CD14-positive monocyte (primary cell): ENCODE measurements at regions not wholly inside any gene's neighbourhood (a gene's known extent, or its start where the extent isn't known, plus 50 kb on each side); places are given as distances from the start of the nearest gene placed in this dataset.

Experiments used
- DNase-seq, 3 donors: peaks; one replicate each; pipeline ENCODE4 v3.0.0-alpha.2; 2011 to 2022
- H2AFZ ChIP-seq: 2 replicates; pipeline ENCODE4 v1.6.0; 2012; ENCODE audit warnings: mild to moderate bottlenecking, low read depth, low read length, inconsistent platforms; ENCODE audit not compliant: insufficient read depth, poor library complexity, severe bottlenecking
- H3K27ac ChIP-seq, 2 donors: 1 replicate in 1 of 2; 2 replicates in 1 of 2; pipeline ENCODE4 v1.5.1; 2012 to 2013; ENCODE audit warnings: low read length in 2 of 2, control low read depth in 1 of 2, inconsistent platforms in 1 of 2, low read depth in 1 of 2, mild to moderate bottlenecking in 1 of 2
- H3K27me3 ChIP-seq, 2 donors: one replicate each; pipeline versions ENCODE4 v1.6.0 to v1.6.1; 2011 to 2013; ENCODE audit warnings: low read length in 2 of 2; ENCODE audit not compliant: control insufficient read depth in 2 of 2, insufficient read depth in 2 of 2
- H3K36me3 ChIP-seq, 2 donors: replicated peaks in 1 of 2; 1 replicate in 1 of 2; 2 replicates in 1 of 2; pipeline versions ENCODE4 v1.5.1 to v1.6.1; 2012 to 2013; ENCODE audit warnings: low read length in 2 of 2, control low read depth in 1 of 2, inconsistent platforms in 1 of 2, mild to moderate bottlenecking in 1 of 2; ENCODE audit not compliant: insufficient read depth in 2 of 2, control insufficient read depth in 1 of 2
- H3K4me1 ChIP-seq, 2 donors: 1 replicate in 1 of 2; 2 replicates in 1 of 2; pipeline versions ENCODE4 v1.5.1 to v1.6.1; 2012 to 2013; ENCODE audit warnings: low read length in 2 of 2, control low read depth in 1 of 2, inconsistent platforms in 1 of 2, mild to moderate bottlenecking in 1 of 2, moderate library complexity in 1 of 2; ENCODE audit not compliant: insufficient read depth in 2 of 2, control insufficient read depth in 1 of 2
- H3K4me2 ChIP-seq: replicated peaks from 2 replicates; pipeline ENCODE3; 2012; ENCODE audit warnings: low read length, moderate library complexity, mild to moderate bottlenecking; ENCODE audit not compliant: poor library complexity, severe bottlenecking; ENCODE audit errors: extremely low read depth
- H3K4me3 ChIP-seq, 3 experiments: fragments of 200-600 bp in 1 of 3; sonication (generic) in 1 of 3; replicated peaks in 1 of 3; 1 replicate in 2 of 3; 2 replicates in 1 of 3; pipeline ENCODE4 v1.5.1; 2011 to 2013; ENCODE audit warnings: low read length in 3 of 3, mild to moderate bottlenecking in 3 of 3, control low read depth in 2 of 3, low read depth in 2 of 3, inconsistent platforms in 1 of 3, moderate library complexity in 1 of 3
- H3K79me2 ChIP-seq: 2 replicates; pipeline ENCODE4 v1.6.0; 2012; ENCODE audit warnings: mild to moderate bottlenecking, control low read depth, inconsistent platforms, low read length, moderate library complexity; ENCODE audit not compliant: insufficient read depth
- H3K9ac ChIP-seq: 2 replicates; pipeline ENCODE4 v1.6.0; 2017; ENCODE audit warnings: low read length, mild to moderate bottlenecking; ENCODE audit not compliant: insufficient read depth, poor library complexity, severe bottlenecking
- H3K9me3 ChIP-seq, 2 donors: replicated peaks in 1 of 2; 1 replicate in 1 of 2; 2 replicates in 1 of 2; pipeline versions ENCODE4 v1.5.1 to v1.6.1; 2012 to 2013; ENCODE audit warnings: low read length in 2 of 2, control low read depth in 1 of 2; ENCODE audit not compliant: control insufficient read depth in 1 of 2, insufficient read depth in 1 of 2
- H4K20me1 ChIP-seq: 2 replicates; pipeline ENCODE4 v1.6.0; 2012; ENCODE audit warnings: mild to moderate bottlenecking, low read length, control low read depth, moderate library complexity; ENCODE audit not compliant: insufficient read depth
- H3K27ac Mint-ChIP-seq, 7 donors: one replicate each; pipeline ENCODE4 v1.8.0; 2020; ENCODE audit warnings: mild to moderate bottlenecking in 7 of 7, mixed read lengths in 7 of 7, moderate library complexity in 6 of 7, inconsistent platforms in 2 of 7
- H3K27me3 Mint-ChIP-seq, 3 donors: one replicate each; pipeline ENCODE4 v1.8.0; 2021 to 2022; ENCODE audit warnings: low read depth in 3 of 3, mild to moderate bottlenecking in 3 of 3, mixed read lengths in 3 of 3, moderate library complexity in 3 of 3, inconsistent platforms in 1 of 3
- H3K36me3 Mint-ChIP-seq, 2 donors: one replicate each; pipeline ENCODE4 v1.8.0; 2020; ENCODE audit warnings: mixed read lengths in 2 of 2, inconsistent platforms in 1 of 2, mild to moderate bottlenecking in 1 of 2
- H3K4me1 Mint-ChIP-seq: one replicate; pipeline ENCODE4 v1.8.0; 2020; ENCODE audit warnings: mild to moderate bottlenecking, mixed read lengths
- H3K4me3 Mint-ChIP-seq, 2 donors: one replicate each; pipeline ENCODE4 v1.8.0; 2020; ENCODE audit warnings: mild to moderate bottlenecking in 2 of 2, mixed read lengths in 2 of 2, moderate library complexity in 1 of 2
- H3K9me3 Mint-ChIP-seq, 7 donors: one replicate each; pipeline ENCODE4 v1.8.0; 2020 to 2022; ENCODE audit warnings: mixed read lengths in 7 of 7, mild to moderate bottlenecking in 6 of 7, moderate library complexity in 6 of 7, inconsistent platforms in 2 of 7
- WGBS: methylation state at CpG from one replicate; pipeline ENCODE4 v1.1.5; 2013; ENCODE audit warnings: missing lambda C conversion rate; ENCODE audit not compliant: insufficient coverage; 5-methylcytosine and 5-hydroxymethylcytosine counted together
- intact Hi-C, 2 donors: fragments of 100-400 bp; cut with micrococcal nuclease; formaldehyde crosslinking; loops; one replicate each; pipeline versions ENCODE4 v1.15.0 to v1.15.1; 2023
- TF ChIP-seq, protein P1 (sequence below): fragments of 200-600 bp; IDR thresholded peaks from one replicate; pipeline ENCODE4 v1.8.0; 2022; ENCODE audit warnings: antibody characterized with exemption, mild to moderate bottlenecking

DNA sequence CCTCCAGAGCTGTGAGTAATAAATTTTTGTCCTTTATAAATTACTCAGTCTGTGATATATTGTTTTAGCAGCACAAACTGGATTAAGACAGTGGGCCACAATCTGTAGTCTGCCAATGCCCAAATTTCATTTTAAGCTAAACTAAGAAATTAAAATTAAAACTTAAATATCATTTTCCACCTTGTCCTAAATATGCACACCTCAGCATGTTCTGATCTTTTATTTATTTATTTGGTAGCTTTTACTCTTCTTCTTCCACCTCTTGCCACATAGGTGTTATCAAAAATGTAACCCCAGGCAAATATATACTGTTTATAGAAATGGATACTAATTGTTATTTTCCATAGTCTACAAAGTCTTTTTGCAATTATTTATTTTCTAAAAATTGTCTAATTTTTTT is 1102.2 kb upstream of the COX7C start:
- TF ChIP-seq, protein P1, sequence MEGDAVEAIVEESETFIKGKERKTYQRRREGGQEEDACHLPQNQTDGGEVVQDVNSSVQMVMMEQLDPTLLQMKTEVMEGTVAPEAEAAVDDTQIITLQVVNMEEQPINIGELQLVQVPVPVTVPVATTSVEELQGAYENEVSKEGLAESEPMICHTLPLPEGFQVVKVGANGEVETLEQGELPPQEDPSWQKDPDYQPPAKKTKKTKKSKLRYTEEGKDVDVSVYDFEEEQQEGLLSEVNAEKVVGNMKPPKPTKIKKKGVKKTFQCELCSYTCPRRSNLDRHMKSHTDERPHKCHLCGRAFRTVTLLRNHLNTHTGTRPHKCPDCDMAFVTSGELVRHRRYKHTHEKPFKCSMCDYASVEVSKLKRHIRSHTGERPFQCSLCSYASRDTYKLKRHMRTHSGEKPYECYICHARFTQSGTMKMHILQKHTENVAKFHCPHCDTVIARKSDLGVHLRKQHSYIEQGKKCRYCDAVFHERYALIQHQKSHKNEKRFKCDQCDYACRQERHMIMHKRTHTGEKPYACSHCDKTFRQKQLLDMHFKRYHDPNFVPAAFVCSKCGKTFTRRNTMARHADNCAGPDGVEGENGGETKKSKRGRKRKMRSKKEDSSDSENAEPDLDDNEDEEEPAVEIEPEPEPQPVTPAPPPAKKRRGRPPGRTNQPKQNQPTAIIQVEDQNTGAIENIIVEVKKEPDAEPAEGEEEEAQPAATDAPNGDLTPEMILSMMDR = no peak
- Histone ChIP-seq H3K27me3 (no peaks in the 10 kb centered on the region), H4K20me1 (no peaks in the 10 kb centered on the region), H3K4me1 (no peaks in the 10 kb centered on the region), H3K9ac (no peak overlapping the region), H2AFZ (no peak overlapping the region), H3K9me3 (peaks cover 0 to 11% of the 10 kb centered on the region in 2 donors), H3K27ac (no peak overlapping the region), H3K4me3 (no peak overlapping the region), H3K4me2 (no peak overlapping the region), H3K36me3 (no peaks in the 10 kb centered on the region), H3K79me2 (no peaks in the 10 kb centered on the region)
- peaks cover 0 to 14% (median 4%) of the 10 kb centered on the region in 7 donors for H3K9me3 Mint-ChIP-seq
- no peaks in the 10 kb centered on the region for H3K27me3 Mint-ChIP-seq
- DNase-seq = no peak
- no peaks in the 10 kb centered on the region for H3K36me3 Mint-ChIP-seq
- intact Hi-C loops = no loop called here
- no peaks in the 10 kb centered on the region for H3K4me1 Mint-ChIP-seq
- H3K4me3 Mint-ChIP-seq = no peak overlapping the region
- no peak overlapping the region for H3K27ac Mint-ChIP-seq

DNA sequence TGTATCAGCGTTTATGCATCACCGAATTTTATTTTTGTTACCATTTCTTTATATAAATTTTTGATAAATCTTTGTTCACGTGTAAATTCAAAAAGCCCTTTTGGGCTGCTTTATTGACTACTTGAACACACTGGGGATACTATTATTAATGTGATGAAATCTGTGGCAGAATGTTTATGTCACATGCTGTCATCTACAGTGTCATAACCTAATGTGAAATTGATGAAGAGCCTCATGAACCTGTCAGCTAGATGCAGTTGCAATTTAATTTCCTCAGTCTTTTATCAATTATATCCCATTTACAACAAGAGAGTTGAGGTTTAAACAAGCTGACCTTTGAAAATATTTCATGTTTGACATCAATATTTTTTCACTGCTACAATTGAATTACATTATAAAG is 1100.4 kb upstream of the COX7C start:
- H3K27me3 Mint-ChIP-seq = no peaks in the 10 kb centered on the region
- Histone ChIP-seq H3K4me1 (no peaks in the 10 kb centered on the region), H3K27ac (no peak overlapping the region), H3K36me3 (no peaks in the 10 kb centered on the region), H4K20me1 (no peaks in the 10 kb centered on the region), H3K4me2 (no peak overlapping the region), H3K9ac (no peak overlapping the region), H3K4me3 (no peak overlapping the region), H3K27me3 (no peaks in the 10 kb centered on the region), H3K9me3 (peaks cover 0 to 11% of the 10 kb centered on the region in 2 donors), H3K79me2 (no peaks in the 10 kb centered on the region), H2AFZ (no peak overlapping the region)
- H3K36me3 Mint-ChIP-seq = no peaks in the 10 kb centered on the region
- intact Hi-C loops = no loop called here
- peaks cover 0 to 9% (median 4%) of the 10 kb centered on the region in 7 donors for H3K9me3 Mint-ChIP-seq
- no peak overlapping the region for H3K27ac Mint-ChIP-seq
- H3K4me3 Mint-ChIP-seq = no peak overlapping the region
- no peak for DNase-seq
- H3K4me1 Mint-ChIP-seq = no peaks in the 10 kb centered on the region
- WGBS = no CpG with 5 or more reads among the region's 3 CpGs
- TF ChIP-seq, protein P1 = no peak
